BLaER1 treated with 17β-estradiol and CSF1 and Interleukin-3, amounts not matched to agents 10 nM and 100 nM (cell line): ENCODE measurements at regions not wholly inside any gene's neighbourhood (a gene's known extent, or its start where the extent isn't known, plus 50 kb on each side); places are given as distances from the start of the nearest gene placed in this dataset.
"Not testable (repeated sequence)": the region's sequence is repeated elsewhere in the genome, so short reads cannot be mapped to it uniquely, and the experiment has no call there.

Experiments
- H3K27ac ChIP-seq, 11 experiments: shearing (Covaris generic); formaldehyde crosslinking; 2 replicates each; pipeline ENCODE4 v1.8.1; 2022
- H3K27me3 ChIP-seq, 11 experiments: shearing (Covaris generic); formaldehyde crosslinking; 2 replicates each; pipeline ENCODE4 v1.8.1; 2022
- H3K36me3 ChIP-seq, 11 experiments: shearing (Covaris generic); formaldehyde crosslinking; 2 replicates each; pipeline ENCODE4 v1.8.1; 2022
- H3K4me1 ChIP-seq, 10 experiments: shearing (Covaris generic); formaldehyde crosslinking; 2 replicates each; pipeline ENCODE4 v1.8.1; 2022
- H3K4me2 ChIP-seq, 11 experiments: shearing (Covaris generic); formaldehyde crosslinking; 2 replicates each; pipeline ENCODE4 v1.8.1; 2022
- H3K4me3 ChIP-seq, 10 experiments: shearing (Covaris generic); formaldehyde crosslinking; 2 replicates each; pipeline ENCODE4 v1.8.1; 2022
- H3K9ac ChIP-seq, 11 experiments: shearing (Covaris generic); formaldehyde crosslinking; 2 replicates each; pipeline ENCODE4 v1.8.1; 2022
- H3K9me3 ChIP-seq, 11 experiments: shearing (Covaris generic); formaldehyde crosslinking; replicated peaks in 1 of 11; 2 replicates each; pipeline ENCODE4 v1.8.1; 2022
- H4K20me1 ChIP-seq, 11 experiments: shearing (Covaris generic); formaldehyde crosslinking; 2 replicates each; pipeline ENCODE4 v1.8.1; 2022
- Cebpa-rat ChIP-seq, 11 experiments: shearing (Covaris generic); IDR thresholded peaks; 2 replicates each; pipeline ENCODE4 v1.8.1; 2022

GRCh38 chr1:38778521-38778920 is 81.1 kb downstream of the RRAGC start:
- Histone ChIP-seq H3K36me3 (no peaks in the 10 kb centered on the region), H3K4me2 (peak overlapping the region in 2 of 11 experiments; percentile 66 to 72; a peak in 3 of 22 replicates), H3K27me3 (no peaks in the 10 kb centered on the region)

DNA sequence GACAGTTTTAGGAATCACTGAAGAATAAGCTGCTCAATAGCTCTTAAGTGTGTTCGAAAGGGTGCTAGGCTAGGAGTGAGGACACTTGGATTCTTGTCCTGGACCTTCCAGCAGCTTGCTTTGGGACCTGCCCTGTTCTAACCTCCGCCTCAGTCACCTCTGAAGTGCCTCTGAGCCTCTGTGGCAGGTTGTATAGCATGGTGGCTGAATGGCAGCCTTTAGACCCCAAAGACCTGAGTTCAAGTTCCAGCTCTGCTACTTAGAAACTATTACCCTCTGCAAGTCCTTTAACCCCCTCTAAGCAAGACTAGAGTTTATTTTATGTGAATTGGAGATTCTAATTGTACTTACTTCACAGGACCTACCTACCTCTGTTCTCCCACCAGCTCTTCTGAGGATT is 81.5 kb downstream of the RRAGC start:
- peaks cover 27 to 93% (median 71%) of the 10 kb centered on the region in 10 experiments for H3K4me1 ChIP-seq
- H3K27me3 ChIP-seq: no peaks in the 10 kb centered on the region
- no peaks in the 10 kb centered on the region for H3K9me3 ChIP-seq
- H3K36me3 ChIP-seq: no peaks in the 10 kb centered on the region
- H3K9ac ChIP-seq: no peak overlapping the region
- TF ChIP-seq Cebpa-rat (IDR thresholded peaks at IDR 0.05): no peak
- no peak overlapping the region for H3K4me3 ChIP-seq
- no peaks in the 10 kb centered on the region for H4K20me1 ChIP-seq
- peak overlapping the region in 4 of 11 experiments; percentile 64 to 78 (median 69); a peak in 4 of 22 replicates for H3K4me2 ChIP-seq
- H3K27ac ChIP-seq: 0 out of 22 replicates have a peak overlapping the region, but pooled peaks of 2 of the 11 experiments have one; percentile 3 to 6

More at GRCh38 chr1:38778521-38778920, 81.1 kb downstream of the RRAGC start:
- Histone ChIP-seq H4K20me1 (no peaks in the 10 kb centered on the region), H3K4me3 (no peak overlapping the region), H3K9me3 (no peaks in the 10 kb centered on the region), H3K27ac (0 out of 22 replicates have a peak overlapping the region, but pooled peaks of 2 of the 11 experiments have one; percentile 3 to 6), H3K4me1 (peaks cover 27 to 93% (median 71%) of the 10 kb centered on the region in 10 experiments), H3K9ac (no peak overlapping the region)
- TF ChIP-seq Cebpa-rat (IDR thresholded peaks at IDR 0.05): no peak

DNA sequence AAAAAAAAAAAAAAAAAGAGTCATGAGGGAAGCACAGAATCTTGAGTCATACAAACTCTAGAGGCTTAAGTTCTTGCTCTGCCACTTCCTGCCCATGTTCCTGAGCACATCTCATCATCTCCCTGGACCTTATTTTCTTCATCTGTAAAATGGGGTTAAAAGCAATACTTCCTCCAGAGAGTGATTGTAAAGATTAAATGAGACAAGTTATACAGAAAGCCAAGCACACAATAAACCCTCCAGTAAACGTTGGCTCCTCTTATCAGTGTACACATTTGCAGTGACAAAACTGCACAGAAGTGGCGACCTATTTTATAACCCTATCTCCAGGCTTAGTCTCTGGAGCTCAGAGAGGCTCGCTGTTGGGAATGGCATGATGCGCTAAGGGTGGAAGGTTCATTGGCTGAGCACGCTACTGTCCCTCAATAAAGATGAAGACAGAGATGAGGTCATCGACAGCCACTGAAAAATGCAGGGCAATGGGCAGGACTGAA is 82.1 kb downstream of the RRAGC start:
- Histone ChIP-seq H3K4me1 (peaks cover 25 to 93% (median 71%) of the 10 kb centered on the region in 10 experiments), H3K36me3 (no peaks in the 10 kb centered on the region), H3K4me2 (peak overlapping the region in 9 of 11 experiments; percentile 36 to 78 (median 64); a peak in 13 of 22 replicates), H3K4me3 (no peak overlapping the region), H3K9ac (no peak overlapping the region), H3K27me3 (no peaks in the 10 kb centered on the region), H3K27ac (peak overlapping the region in 2 of 11 experiments; percentile 18 to 49; a peak in 3 of 22 replicates), H3K9me3 (no peaks in the 10 kb centered on the region), H4K20me1 (no peaks in the 10 kb centered on the region)
- TF ChIP-seq Cebpa-rat (IDR thresholded peaks at IDR 0.05): no peak

DNA sequence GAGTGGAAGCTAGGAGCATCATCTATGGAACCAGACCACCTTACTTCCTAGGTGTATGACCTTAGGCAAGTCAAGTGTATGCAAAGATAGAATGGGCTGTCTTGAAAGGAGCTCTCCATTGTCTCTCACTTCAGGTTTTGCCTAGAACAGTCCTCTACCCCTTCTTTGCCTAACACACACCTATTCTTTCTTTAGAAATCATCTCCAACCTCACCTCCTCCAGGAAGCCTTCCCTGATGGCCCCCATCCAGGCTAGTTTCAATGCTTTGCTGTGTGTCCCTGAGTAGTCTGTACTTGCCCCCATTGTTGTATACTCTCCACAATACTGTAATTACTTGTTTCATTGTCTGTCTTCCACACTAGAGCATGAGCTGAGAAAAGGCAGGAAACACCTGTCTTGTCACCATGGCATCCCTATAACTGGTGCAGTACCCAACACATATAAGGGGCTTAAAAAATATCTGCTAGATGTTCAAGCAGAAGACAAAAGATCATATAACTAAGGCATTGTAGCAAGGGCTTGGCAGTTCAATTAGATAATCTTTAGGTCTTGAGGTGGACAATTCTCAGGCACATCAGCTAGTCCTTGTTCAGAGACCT is 83.0 kb downstream of the RRAGC start:
- peaks cover 18 to 93% (median 71%) of the 10 kb centered on the region in 10 experiments for H3K4me1 ChIP-seq
- H4K20me1 ChIP-seq: no peaks in the 10 kb centered on the region
- no peaks in the 10 kb centered on the region for H3K9me3 ChIP-seq
- H3K27me3 ChIP-seq: no peaks in the 10 kb centered on the region
- H3K4me3 ChIP-seq: peak overlapping the region in 1 of 10 experiments; percentile 8; a peak in 1 of 20 replicates
- no peaks in the 10 kb centered on the region for H3K36me3 ChIP-seq
- H3K27ac ChIP-seq: peak overlapping the region in 6 of 11 experiments; percentile 18 to 70 (median 50); a peak in 11 of 22 replicates
- peak overlapping the region in 9 of 11 experiments; percentile 36 to 78 (median 64); a peak in 17 of 22 replicates for H3K4me2 ChIP-seq
- peak overlapping the region in 1 of 11 experiments; percentile 51; a peak in 1 of 22 replicates for H3K9ac ChIP-seq
- no peak for TF ChIP-seq Cebpa-rat (IDR thresholded peaks at IDR 0.05)

DNA sequence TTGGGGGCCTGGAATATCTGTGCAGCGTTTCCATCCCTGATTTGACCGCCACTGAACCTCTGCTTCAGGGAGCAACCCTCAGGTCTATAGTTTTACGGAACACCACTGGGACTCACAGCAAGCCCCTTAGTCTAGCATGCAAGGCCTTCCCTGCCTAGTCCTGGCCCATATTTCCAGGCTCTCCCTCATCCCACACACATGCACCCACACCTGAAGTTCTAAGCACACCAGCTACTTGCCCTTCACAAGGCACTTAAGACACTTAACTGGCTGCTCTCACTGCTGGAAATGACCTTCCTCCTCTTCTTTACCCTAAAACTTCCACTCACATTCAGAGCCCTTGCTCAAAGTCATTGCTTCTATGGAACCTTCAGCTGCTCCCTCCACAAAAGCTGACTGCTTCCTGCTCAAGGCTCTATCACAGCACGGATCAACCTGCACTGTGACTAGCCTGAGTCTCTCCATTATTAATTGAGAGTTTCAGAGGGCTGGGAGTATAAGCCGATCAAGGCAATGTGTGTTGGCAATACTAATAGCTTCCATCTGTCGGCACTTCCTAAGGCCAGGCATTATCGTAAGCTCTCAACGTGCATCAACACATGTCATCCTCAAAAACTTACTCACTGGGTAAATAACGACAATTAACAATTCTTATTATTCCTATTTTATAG is 84.3 kb downstream of the RRAGC start:
- no peaks in the 10 kb centered on the region for H3K36me3 ChIP-seq
- no peaks in the 10 kb centered on the region for H3K27me3 ChIP-seq
- no peak overlapping the region for H3K27ac ChIP-seq
- peak overlapping the region in 6 of 11 experiments; percentile 3 to 66 (median 32); a peak in 7 of 22 replicates for H3K4me2 ChIP-seq
- H3K4me1 ChIP-seq: peaks cover 7 to 84% (median 62%) of the 10 kb centered on the region in 10 experiments; a peak in 19 of 20 replicates
- no peak overlapping the region for H3K4me3 ChIP-seq
- no peaks in the 10 kb centered on the region for H3K9me3 ChIP-seq
- TF ChIP-seq Cebpa-rat (IDR thresholded peaks at IDR 0.05): no peak
- no peak overlapping the region for H3K9ac ChIP-seq
- H4K20me1 ChIP-seq: no peaks in the 10 kb centered on the region

DNA sequence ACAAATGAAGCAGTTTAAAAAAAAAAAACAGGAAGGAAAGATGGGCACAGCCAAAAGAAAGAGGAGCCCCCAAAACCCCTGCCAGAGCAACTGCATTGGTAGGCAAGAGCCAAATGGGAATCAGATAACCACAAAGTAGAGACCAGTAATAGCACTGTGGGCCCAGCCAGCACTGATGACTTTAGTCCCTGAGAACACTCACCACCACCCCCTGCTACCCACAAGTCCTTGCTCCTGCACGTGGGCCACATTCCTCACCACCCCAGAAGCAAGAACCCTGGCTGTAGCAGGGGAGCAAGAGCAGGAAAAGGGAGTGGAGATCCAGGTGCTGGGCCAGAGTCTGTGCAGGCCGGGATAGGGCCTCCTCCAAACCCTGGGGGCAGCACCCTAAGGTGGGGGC is 86.1 kb downstream of the RRAGC start:
- H3K4me2 ChIP-seq: peak overlapping the region in 9 of 11 experiments; percentile 31 to 64 (median 54); a peak in 18 of 22 replicates
- no peaks in the 10 kb centered on the region for H4K20me1 ChIP-seq
- no peak for TF ChIP-seq Cebpa-rat (IDR thresholded peaks at IDR 0.05)
- no peak overlapping the region for H3K27ac ChIP-seq
- H3K27me3 ChIP-seq: no peaks in the 10 kb centered on the region
- no peak overlapping the region for H3K4me3 ChIP-seq
- peaks cover 7 to 66% (median 54%) of the 10 kb centered on the region in 10 experiments; a peak in 18 of 20 replicates for H3K4me1 ChIP-seq
- no peak overlapping the region for H3K9ac ChIP-seq
- no peaks in the 10 kb centered on the region for H3K9me3 ChIP-seq
- H3K36me3 ChIP-seq: no peaks in the 10 kb centered on the region

GRCh38 chr1:38772953-38773352 is 86.6 kb downstream of the RRAGC start:
- Histone ChIP-seq H3K36me3 (no peaks in the 10 kb centered on the region), H3K4me2 (peak overlapping the region in 9 of 11 experiments; percentile 31 to 64 (median 54); a peak in 15 of 22 replicates), H3K27ac (no peak overlapping the region), H4K20me1 (no peaks in the 10 kb centered on the region), H3K4me1 (peaks cover 7 to 61% (median 53%) of the 10 kb centered on the region in 10 experiments; a peak in 18 of 20 replicates), H3K4me3 (no peak overlapping the region), H3K9me3 (peaks cover 0 to 3% (median 2%) of the 10 kb centered on the region in 11 experiments; a peak in 6 of 22 replicates), H3K9ac (no peak overlapping the region), H3K27me3 (no peaks in the 10 kb centered on the region)
- TF ChIP-seq Cebpa-rat (IDR thresholded peaks at IDR 0.05): no peak

DNA sequence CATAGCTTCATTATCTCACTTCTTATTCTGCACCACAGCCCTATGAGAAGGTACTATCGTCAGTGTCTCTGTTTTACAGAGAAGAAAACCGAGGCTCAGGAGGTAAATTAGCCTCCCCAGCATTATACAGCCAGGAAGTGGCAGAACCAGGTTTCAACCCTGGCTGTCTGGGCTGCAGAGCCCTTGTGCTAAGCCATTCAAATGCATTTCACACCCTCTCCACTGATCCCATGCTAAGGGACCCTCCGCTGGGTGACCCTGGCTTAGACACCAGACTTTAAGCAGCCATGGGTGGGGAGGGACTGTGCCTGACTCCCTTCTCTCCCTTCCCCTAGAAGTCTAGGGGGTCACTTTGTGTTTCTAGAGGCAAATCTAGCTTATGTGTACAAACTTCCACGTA is 87.5 kb downstream of the RRAGC start:
- TF ChIP-seq Cebpa-rat (IDR thresholded peaks at IDR 0.05): no peak
- no peak overlapping the region; a peak in 1 of 22 replicates for H3K9ac ChIP-seq
- H3K4me3 ChIP-seq: no peak overlapping the region
- H4K20me1 ChIP-seq: no peaks in the 10 kb centered on the region
- peak overlapping the region in 8 of 11 experiments; percentile 24 to 58 (median 38); a peak in 9 of 22 replicates for H3K4me2 ChIP-seq
- no peaks in the 10 kb centered on the region for H3K27me3 ChIP-seq
- H3K27ac ChIP-seq: no peak overlapping the region
- no peaks in the 10 kb centered on the region for H3K36me3 ChIP-seq
- peaks cover 7 to 51% (median 45%) of the 10 kb centered on the region in 10 experiments; a peak in 18 of 20 replicates for H3K4me1 ChIP-seq
- peaks cover 0 to 12% (median 7%) of the 10 kb centered on the region in 11 experiments; a peak in 9 of 22 replicates for H3K9me3 ChIP-seq

- not testable (repeated sequence) for H3K4me2 ChIP-seq, H3K9ac ChIP-seq, H3K27ac ChIP-seq, H3K36me3 ChIP-seq, H4K20me1 ChIP-seq, H3K27me3 ChIP-seq, H3K4me3 ChIP-seq
- H3K4me1 ChIP-seq: peaks cover 7 to 38% (median 32%) of the 10 kb centered on the region in 10 experiments; a peak in 18 of 20 replicates
- peaks cover 0 to 15% (median 8%) of the 10 kb centered on the region in 11 experiments; a peak in 9 of 22 replicates for H3K9me3 ChIP-seq
Measured at GRCh38 chr1:38770516-38771173, 88.9 kb downstream of the RRAGC start.
